SK-N-SH treated with all-trans-retinoic acid at 6 μM for 48 hours (cell line): ENCODE measurements at regions not wholly inside any gene's neighbourhood (a gene's known extent, or its start where the extent isn't known, plus 50 kb on each side); places are given as distances from the start of the nearest gene placed in this dataset.

Source experiments
- ARNTL ChIP-seq: fragments of 450-650 bp; formaldehyde crosslinking; IDR thresholded peaks from 2 replicates; pipeline ENCODE4 v1.5.0; 2020; ENCODE audit warnings: low read depth, mild to moderate bottlenecking, moderate library complexity, borderline replicate concordance
- CSDC2 ChIP-seq: fragments of 250-450 bp; sonication (Bioruptor Pico); IDR thresholded peaks from 2 replicates; pipeline ENCODE4 v1.5.0; 2020; ENCODE audit warnings: mild to moderate bottlenecking, moderate library complexity
- ISL1 ChIP-seq: fragments of 250-450 bp; sonication (Bioruptor Pico); IDR thresholded peaks from 2 replicates; pipeline ENCODE4 v2.1.2; 2022; ENCODE audit warnings: mild to moderate bottlenecking, moderate library complexity
- TF ChIP-seq, protein P1 (sequence below): fragments of 250-450 bp; sonication (Bioruptor Pico); IDR thresholded peaks from 2 replicates; pipeline ENCODE4 v1.8.0; 2020; ENCODE audit warnings: mild to moderate bottlenecking, moderate library complexity, borderline replicate concordance

DNA sequence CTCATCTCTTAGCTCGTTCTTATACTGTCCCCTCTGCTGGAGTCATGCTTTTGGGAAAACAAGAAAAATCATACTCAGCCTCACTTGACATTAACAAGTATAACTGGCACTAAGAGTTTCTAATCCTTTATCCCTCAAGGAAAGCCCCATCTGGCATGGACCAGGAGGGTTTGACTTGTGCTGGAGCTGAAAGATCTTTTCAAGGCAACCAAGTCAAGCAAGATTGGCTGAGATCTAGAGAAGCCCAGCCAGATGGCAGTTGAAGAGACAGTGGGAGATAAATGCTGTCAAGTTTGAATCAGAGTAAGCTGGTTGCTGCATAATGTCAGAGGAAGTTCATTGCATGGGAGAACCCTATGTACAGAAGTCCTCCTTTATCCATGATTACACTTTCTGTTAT is 336.5 kb upstream of the LRP1B start:
- no peak for TF ChIP-seq CSDC2
- TF ChIP-seq, protein P1, sequence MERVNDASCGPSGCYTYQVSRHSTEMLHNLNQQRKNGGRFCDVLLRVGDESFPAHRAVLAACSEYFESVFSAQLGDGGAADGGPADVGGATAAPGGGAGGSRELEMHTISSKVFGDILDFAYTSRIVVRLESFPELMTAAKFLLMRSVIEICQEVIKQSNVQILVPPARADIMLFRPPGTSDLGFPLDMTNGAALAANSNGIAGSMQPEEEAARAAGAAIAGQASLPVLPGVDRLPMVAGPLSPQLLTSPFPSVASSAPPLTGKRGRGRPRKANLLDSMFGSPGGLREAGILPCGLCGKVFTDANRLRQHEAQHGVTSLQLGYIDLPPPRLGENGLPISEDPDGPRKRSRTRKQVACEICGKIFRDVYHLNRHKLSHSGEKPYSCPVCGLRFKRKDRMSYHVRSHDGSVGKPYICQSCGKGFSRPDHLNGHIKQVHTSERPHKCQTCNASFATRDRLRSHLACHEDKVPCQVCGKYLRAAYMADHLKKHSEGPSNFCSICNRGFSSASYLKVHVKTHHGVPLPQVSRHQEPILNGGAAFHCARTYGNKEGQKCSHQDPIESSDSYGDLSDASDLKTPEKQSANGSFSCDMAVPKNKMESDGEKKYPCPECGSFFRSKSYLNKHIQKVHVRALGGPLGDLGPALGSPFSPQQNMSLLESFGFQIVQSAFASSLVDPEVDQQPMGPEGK (CRISPR knock-in tag): no peak
- no peak for TF ChIP-seq ARNTL (CRISPR knock-in tag)
- no peak for TF ChIP-seq ISL1 (CRISPR knock-in tag)
